Left lung (tissue), 4 donors: ENCODE measurements at regions not wholly inside any gene's neighbourhood (a gene's known extent, or its start where the extent isn't known, plus 50 kb on each side); places are given as distances from the start of the nearest gene placed in this dataset.

Experiments used
- ATAC-seq: fragments of 200-7000 bp; cut with Tn5 transposase; one replicate; pipeline ENCODE4 v1.9.1; 2020; ENCODE audit warnings: moderate library complexity
- DNase-seq, 4 donors: peaks; one replicate each; pipeline ENCODE4 v3.0.0-alpha.2; 2013 to 2020
- H3K27ac ChIP-seq, 2 donors: fragments of 200-600 bp; sonication (generic) in 1 of 2; one replicate each; pipeline versions ENCODE4 v1.5.0 to v1.8.0; 2020 to 2021
- H3K27me3 ChIP-seq, 2 donors: fragments of 200-600 bp; sonication (generic) in 1 of 2; one replicate each; pipeline versions ENCODE4 v1.5.0 to v1.8.0; 2020 to 2021
- H3K36me3 ChIP-seq, 2 donors: fragments of 200-600 bp; sonication (generic) in 1 of 2; one replicate each; pipeline versions ENCODE4 v1.5.0 to v1.8.0; 2020 to 2021
- H3K4me1 ChIP-seq, 2 donors: fragments of 200-600 bp; one replicate each; pipeline ENCODE4 v1.8.0; 2021
- H3K4me3 ChIP-seq, 2 donors: fragments of 200-600 bp; sonication (generic) in 1 of 2; one replicate each; pipeline versions ENCODE4 v1.5.0 to v1.8.0; 2020 to 2021; ENCODE audit warnings: mild to moderate bottlenecking in 1 of 2
- H3K9me3 ChIP-seq, 2 donors: fragments of 200-600 bp; sonication (generic) in 1 of 2; one replicate each; pipeline versions ENCODE4 v1.5.0 to v1.8.0; 2020 to 2021
- CTCF ChIP-seq, 2 donors: fragments of 200-600 bp; sonication (generic) in 1 of 2; IDR thresholded peaks; one replicate each; pipeline versions ENCODE4 v1.5.0 to v1.8.0; 2021; ENCODE audit warnings: antibody characterized with exemption in 2 of 2
- intact Hi-C, 2 donors: fragments of 100-400 bp; cut with DNase I; formaldehyde crosslinking; loops; one replicate each; pipeline versions ENCODE4 v1.11.2 to v1.14.2; 2022
- donor health status: DM: no; HTN: yes; CAD: no.
- donor health status: DM: no; HTN: no; CAD: no.

- Histone ChIP-seq H3K27ac (no peak overlapping the region), H3K4me1 (no peaks in the 10 kb centered on the region), H3K9me3 (no peaks in the 10 kb centered on the region), H3K27me3 (no peaks in the 10 kb centered on the region), H3K4me3 (no peak overlapping the region), H3K36me3 (no peaks in the 10 kb centered on the region)
- intact Hi-C loops = no loop called here
- TF ChIP-seq CTCF (IDR thresholded peaks at IDR 0.05) = no peak
- ATAC-seq (no peak), DNase-seq (no peak)
Observed at GRCh38 chr2:217099561-217099960, 239.7 kb upstream of the TNP1 start.

DNA sequence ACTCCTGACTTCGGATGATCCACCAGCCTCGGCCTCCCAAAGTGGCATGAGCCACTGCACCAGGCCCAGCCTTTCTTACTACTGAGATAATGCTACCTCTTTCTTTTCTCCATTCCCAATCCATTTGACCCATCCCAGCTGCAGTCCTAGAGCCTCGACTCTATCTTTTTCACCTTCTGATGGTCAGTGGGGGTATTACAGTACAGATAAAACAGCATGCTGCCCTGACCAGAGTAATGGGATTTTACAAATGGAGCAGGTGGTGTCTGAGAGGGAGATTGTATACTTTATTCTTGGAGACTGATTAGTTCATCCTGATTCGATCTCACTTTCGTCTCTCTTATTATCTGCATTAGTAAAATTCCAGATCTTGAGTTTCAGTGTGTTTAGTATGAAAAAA is 238.6 kb upstream of the TNP1 start:
- Histone ChIP-seq H3K27ac (no peak overlapping the region), H3K4me3 (no peak overlapping the region), H3K36me3 (no peaks in the 10 kb centered on the region), H3K4me1 (no peaks in the 10 kb centered on the region), H3K27me3 (no peaks in the 10 kb centered on the region), H3K9me3 (no peaks in the 10 kb centered on the region)
- ATAC-seq = no peak
- intact Hi-C loops = no loop called here
- no peak for TF ChIP-seq CTCF (IDR thresholded peaks at IDR 0.05)
- DNase-seq = no peak

DNA sequence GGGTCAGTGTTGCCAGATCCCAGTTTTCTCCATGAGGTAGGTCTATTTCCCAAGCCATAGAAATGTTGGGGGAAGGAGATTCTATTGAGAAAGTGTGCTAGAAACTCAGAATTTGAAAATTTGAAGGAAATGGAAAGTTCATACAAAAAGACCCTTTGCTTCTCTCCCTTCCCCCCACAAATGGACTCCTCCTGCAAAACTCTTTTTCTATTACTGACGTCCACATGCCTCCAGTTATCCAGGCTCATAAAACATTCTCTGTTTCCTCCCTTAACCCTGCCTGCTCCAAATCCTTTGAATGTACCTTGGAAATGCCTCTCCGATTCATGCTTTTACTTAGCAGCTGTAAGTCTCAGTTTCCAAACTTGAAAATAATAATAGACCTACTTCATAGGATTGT is 237.5 kb upstream of the TNP1 start:
- Histone ChIP-seq H3K36me3 (no peaks in the 10 kb centered on the region), H3K9me3 (no peaks in the 10 kb centered on the region), H3K27ac (no peak overlapping the region), H3K4me1 (no peaks in the 10 kb centered on the region), H3K4me3 (no peak overlapping the region), H3K27me3 (no peaks in the 10 kb centered on the region)
- intact Hi-C loops = no loop called here
- no peak for TF ChIP-seq CTCF (IDR thresholded peaks at IDR 0.05)
- DNase-seq = no peak
- ATAC-seq = no peak

GRCh38 chr2:217096474-217097225 is 236.8 kb upstream of the TNP1 start:
- intact Hi-C loops = no loop called here
- no peak overlapping the region for H3K27ac ChIP-seq

More at GRCh38 chr2:217096474-217097225, 236.8 kb upstream of the TNP1 start:
- DNase-seq (no peak), ATAC-seq (no peak)
- no peak overlapping the region for H3K4me3 ChIP-seq
- H3K4me1 ChIP-seq = no peaks in the 10 kb centered on the region
- H3K27me3 ChIP-seq = no peaks in the 10 kb centered on the region
- no peak for TF ChIP-seq CTCF (IDR thresholded peaks at IDR 0.05)
- no peaks in the 10 kb centered on the region for H3K9me3 ChIP-seq
- no peaks in the 10 kb centered on the region for H3K36me3 ChIP-seq
